GM21619 (cell line): ENCODE measurements at regions not wholly inside any gene's neighbourhood (a gene's known extent, or its start where the extent isn't known, plus 50 kb on each side); places are given as distances from the start of the nearest gene placed in this dataset.

Experiments used
- ATAC-seq: cut with Tn5 transposase; IDR thresholded peaks from one replicate; pipeline ENCODE4 v1.9.1; 2021; ENCODE audit not compliant: unreplicated experiment

DNA sequence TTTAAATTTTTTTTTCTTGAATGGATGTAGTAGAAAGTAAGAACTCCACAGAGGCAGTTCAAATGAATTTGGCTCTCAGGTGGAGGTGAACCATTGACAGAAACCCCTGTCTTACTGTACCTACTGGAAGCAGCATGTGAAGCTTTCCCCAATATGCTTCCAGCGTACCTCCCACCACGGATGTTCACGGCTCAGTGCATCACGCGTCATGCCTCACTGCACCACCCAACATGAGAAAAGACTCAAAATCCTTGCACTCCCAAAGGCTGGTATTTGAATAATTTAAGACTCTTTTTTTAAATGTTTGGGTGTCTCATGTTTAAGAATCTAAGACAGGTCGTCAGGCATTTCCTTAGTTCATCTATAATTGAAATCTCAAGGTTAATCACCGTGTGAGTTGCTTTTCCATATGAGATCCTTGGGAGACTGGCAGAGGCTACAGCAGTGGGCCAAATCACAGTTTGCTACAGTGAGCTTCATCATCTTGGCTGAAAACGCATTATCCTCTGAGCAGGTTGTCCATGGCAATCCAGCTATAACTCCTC, 846.4 kb downstream of the DCDC2C start:
- no peak for ATAC-seq

DNA sequence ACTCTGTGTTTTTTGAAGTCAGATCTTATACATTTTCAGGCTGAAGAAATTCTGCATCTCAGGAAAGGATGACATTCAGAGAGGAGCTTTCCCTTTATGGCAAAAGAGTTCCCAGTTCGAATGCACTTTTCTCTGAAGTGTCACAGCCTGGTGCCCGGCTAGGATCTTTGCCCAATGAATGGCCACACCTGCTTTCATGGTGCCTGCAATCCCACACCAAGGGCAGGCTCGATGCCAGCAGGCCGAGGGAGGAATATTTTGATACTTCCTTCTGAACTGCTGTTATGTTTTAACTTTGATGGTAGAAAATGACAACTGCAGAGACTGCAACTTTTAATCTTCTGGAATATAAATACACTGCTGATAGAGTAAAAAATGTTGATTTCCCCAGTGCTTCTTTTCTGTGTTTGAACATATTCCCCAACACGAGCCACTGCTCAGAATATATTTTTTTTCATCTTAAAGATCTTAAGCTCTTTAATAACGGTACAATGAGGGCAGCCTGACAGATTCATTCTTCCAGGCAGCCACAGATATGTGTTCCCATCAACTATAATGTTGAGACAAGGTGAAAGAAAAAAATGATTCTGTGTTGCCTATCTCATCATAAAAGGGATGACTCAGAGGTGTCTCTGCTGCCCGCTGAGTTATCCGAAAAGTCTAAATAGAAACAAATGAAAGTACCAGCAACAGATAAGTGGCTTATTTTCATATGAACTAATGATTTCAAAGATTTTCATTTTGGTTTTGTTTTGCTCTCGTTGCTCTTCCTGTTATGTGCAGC, 848.5 kb downstream of the DCDC2C start:
- ATAC-seq: no peak

- ATAC-seq: no peak
Measured at GRCh38 chr2:4553241-4553640, 849.9 kb downstream of the DCDC2C start.

- ATAC-seq: no peak
Measured at GRCh38 chr2:4556135-4556896, 852.9 kb downstream of the DCDC2C start.

DNA sequence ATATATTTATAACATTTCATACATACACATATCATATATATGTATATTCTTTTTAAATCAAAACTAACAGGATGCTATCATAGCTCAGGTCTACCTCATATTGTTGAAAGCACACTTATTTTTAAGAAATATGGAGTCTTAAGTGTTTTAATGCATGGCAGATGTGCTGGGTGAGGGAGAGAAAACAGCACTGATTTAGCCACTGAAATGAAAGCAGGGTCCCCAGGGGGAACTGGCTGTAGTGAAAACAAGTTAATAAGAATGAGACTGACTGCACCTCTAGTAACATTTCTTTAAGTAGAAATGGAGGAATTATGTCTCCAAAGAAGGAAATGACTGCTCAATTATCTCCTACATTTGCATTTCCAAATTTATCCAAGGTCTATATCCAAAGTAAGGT, 857.8 kb downstream of the DCDC2C start:
- no peak for ATAC-seq

- no peak for ATAC-seq
Measured at GRCh38 chr2:4576075-4576474, 872.7 kb downstream of the DCDC2C start.

GRCh38 chr2:4579977-4580376, 876.6 kb downstream of the DCDC2C start:
- ATAC-seq: no peak

DNA sequence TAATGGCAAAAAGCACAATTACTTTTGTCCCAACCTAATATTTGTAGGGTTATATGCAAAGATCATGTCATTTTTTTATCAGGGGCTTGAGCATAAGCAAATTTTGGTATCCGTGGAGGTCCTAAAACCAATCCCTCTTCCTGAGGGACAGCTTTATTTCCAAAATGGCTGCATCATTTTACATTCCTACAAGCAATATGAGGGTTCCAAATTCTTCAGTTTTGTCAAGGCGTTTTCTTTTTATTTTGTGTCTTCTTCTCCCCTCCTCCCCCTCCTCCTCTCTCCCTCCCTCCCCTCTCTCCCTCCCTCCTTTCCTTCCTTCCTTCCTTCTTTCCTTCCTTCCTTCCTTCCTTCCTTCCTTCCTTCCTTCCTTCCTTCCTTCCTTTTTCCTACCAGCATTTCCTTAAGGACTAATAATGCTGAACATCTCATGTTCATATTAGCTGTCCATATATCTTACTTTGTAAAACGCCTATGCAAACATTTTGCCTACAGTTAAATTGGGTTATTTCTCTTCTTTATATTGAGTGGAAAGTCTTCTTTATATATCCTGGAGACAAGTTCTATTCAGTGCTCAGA, 881.8 kb downstream of the DCDC2C start:
- no peak for ATAC-seq

DNA sequence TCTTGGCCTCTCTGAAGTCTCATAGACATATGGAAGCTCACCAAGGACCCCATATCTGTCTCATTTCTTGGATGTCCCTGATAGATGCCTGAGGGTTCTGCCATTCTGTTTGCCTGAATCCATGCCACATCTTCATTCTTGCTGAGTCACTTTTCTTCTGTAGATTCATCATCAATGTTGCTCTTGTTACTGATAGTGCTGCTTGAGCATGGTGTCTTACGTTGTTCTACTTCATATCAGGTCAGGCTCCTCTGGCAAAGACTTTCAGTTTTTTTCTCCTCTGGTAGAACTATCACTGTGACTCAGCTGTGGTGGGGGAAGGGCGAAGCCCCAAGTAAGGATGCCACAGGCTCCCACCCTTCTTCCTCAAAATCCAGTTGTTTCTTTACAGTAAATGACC, 885.2 kb downstream of the DCDC2C start:
- no peak for ATAC-seq

DNA sequence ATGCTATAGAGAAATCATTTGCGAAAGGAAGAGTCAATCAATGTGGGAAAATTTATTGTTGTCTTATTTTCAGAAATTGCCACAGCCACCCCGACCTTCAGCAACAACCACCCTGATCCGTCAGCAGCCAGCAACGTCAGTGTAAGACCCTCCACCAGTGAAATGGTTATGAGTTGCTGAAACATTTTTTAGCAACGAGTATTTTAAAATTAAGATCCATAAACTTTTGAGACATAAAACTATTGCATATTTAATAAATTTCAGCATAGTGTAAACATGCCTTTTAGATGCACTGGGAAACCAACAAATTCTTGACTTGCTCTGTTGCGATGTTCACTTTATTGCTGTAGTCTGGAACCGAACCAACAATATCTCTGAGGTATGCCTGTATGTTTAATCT, 887.9 kb downstream of the DCDC2C start:
- ATAC-seq: no peak

DNA sequence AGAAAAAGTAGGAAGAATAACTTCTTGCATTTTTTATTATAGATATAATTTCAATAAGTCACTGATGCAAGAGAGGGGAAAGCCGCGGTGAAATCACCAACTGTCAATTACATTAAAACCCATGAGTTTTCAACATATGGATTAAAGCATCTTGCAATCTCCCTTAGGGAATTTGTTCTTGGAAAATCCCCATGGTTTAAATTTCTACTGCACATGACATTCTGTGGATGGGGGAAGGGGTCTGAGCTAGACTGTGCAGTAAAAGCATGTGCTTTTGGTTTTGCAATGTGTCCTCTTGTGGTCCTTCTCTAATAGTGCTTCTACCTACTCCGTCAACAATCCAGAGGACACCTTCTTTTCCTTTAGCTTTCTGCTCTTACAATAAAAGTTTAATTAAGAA, 894.0 kb downstream of the DCDC2C start:
- ATAC-seq: no peak

- no peak for ATAC-seq
Measured at GRCh38 chr2:4604767-4605166, 901.4 kb downstream of the DCDC2C start.

DNA sequence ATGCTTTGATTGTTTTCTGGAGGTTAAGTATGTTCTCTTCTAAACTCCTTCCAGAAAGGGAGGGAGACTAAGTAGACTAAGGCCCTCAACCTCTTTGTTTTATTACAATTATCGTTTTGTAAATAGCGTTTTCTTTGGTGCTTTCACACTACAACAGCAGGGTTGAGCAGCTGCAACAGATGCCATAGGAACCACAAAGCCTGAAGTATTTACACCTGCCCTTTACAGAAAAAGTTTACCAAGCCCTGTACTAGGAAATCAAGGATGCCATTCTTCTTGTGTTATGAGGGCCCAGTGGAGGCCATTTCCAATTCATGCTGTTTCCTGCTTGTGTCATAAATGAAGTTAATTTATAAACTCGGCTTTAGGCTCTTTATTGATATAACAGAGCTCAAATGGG, 914.8 kb downstream of the DCDC2C start:
- no peak for ATAC-seq

DNA sequence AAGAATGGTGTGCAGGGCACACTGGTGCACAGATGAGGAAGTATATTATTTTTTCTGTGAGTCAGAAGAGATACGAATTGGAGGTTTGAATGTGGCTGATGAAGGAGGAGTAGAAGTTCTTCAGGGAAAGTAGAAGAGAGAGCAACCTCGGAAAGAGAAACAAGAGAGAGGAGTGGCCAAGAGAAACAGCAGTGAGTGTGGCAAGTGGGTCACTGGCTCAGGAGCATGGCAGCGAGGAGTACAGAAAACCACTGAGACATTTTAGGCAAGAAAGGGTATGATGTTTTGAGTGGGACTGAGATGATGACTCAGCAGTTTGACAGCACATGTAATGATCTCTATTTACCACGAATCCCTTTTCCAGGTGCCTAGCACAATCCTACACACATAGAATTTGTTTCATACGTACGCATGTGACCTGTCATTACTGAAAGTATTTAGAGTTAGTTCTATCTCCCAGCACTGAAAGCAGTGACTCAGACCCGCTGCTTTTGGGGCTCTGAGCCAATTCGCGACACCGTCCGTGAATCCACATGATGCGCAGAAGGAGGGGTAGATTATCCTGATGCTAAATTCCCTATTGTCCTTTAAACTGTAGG, 915.4 kb downstream of the DCDC2C start:
- ATAC-seq: no peak

DNA sequence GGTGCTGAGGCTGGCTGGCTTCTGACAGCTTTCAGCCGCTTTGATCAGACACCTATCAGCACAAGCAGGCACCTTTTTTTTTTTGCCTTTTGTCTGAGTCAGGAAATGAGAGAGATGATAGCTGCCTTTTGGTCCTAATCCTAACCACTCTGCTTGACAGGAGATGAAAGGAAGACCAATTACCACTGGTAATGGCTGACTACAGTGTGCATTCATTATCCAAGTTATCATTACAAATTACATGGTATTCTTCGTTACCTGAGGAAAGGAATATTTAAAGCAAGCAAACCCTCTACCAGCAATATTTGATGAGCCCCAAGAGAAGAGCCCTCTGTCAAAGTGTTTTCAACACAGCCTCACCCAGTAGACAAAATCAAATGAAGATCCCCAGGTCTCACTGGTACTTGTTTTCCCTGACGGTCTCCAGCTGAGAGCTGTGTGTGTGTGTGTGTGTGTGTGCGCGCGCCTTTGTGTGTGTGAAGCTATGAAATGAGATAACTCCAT, 925.7 kb downstream of the DCDC2C start:
- no peak for ATAC-seq

GRCh38 chr2:4635289-4635688, 931.9 kb downstream of the DCDC2C start:
- ATAC-seq: no peak

- no peak for ATAC-seq
Measured at GRCh38 chr2:4653991-4654390, 950.6 kb downstream of the DCDC2C start.

DNA sequence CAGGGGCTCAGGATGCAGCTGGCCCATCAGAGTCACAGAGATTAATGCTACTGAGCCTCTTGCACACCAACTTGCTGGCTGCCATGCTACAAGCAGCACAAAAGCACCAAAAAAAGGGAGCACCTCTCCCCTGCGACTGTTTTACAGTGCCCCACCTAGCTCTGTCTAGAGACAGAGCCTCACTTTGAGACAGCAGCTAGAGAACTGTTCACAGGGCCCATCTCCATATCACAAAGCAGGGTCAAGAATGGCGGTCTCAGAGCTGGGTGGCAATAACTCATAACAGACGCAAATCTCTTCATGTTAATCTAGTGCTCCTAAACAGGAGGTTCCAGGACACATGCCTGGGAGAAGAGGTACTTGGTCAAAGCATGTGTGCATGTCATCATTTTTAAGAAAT, 953.0 kb downstream of the DCDC2C start:
- ATAC-seq: no peak

DNA sequence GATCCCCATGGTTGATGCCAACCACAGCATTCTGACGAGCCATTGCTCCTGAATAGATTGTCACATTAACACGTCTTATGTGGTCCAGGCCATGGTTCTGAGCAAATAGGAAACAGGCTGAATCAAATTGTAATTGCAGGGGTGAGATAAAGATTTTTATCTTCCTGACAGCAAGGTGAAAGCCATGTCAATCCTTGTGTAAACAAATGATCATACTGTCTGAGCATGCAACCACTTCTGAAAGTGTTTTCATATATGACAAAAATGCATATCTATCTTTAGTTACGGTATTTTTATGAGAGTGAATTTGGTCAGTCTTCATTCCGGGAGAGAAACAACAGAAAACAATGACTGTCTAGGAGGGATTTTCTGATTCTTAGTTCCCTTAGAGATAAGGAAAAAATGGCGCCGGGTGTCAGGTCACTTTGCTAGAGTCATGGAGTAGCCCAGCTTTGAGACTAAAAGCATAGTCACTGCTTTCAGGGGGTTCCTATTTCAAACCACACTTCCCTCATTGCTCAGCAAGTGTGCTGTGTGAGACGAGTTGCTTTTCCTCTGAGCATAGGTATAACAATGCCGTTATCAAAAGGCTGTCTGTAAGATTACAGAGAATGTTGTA, 958.9 kb downstream of the DCDC2C start:
- ATAC-seq: no peak

DNA sequence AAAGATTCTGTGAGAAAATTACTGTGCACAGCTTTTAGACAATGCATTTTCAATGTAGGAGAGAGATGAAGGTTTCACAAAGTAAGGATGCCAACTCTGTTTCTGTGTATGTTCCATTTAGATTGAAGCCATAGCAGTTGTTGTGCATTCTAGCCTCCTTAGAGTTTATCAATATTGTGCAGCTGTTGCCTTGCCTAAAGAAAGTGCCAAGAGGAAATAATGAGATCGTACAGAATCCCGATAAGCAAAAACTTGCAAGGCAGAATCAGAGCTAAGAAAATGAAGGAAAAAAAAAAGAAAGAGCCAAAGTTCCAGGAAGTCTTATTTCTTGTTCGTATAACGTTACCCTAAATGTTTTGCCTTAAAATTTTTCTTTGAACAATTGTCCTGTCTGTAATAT, 965.0 kb downstream of the DCDC2C start:
- no peak for ATAC-seq

GRCh38 chr2:4670331-4670730, 967.0 kb downstream of the DCDC2C start:
- no peak for ATAC-seq
